Small intestine (tissue), 7 donors: ENCODE measurements at regions not wholly inside any gene's neighbourhood (a gene's known extent, or its start where the extent isn't known, plus 50 kb on each side); places are given as distances from the start of the nearest gene placed in this dataset.
"Not testable (repeated sequence)": the region's sequence is repeated elsewhere in the genome, so short reads cannot be mapped to it uniquely, and the experiment has no call there.

Experiments
- DNase-seq, 2 donors: peaks; one replicate each; pipeline versions ENCODE4 v3.0.0 to v3.0.0-alpha.2; 2013
- FAIRE-seq: peaks from 2 replicates; lab custom pipeline; 2012; peaks lifted over from hg19 to GRCh38; lab: Jason Lieb, UNC
- H3K27ac ChIP-seq, 3 donors: one replicate each; pipeline ENCODE4 v1.5.1; 2013; ENCODE audit warnings: low read length in 2 of 3, mild to moderate bottlenecking in 2 of 3, control low read depth in 1 of 3, inconsistent platforms in 1 of 3, low read depth in 1 of 3, moderate library complexity in 1 of 3
- H3K27me3 ChIP-seq, 3 donors: one replicate each; pipeline ENCODE4 v1.6.1; 2013; ENCODE audit warnings: low read length in 3 of 3, inconsistent platforms in 1 of 3; ENCODE audit not compliant: control insufficient read depth in 3 of 3, insufficient read depth in 3 of 3
- H3K36me3 ChIP-seq, 3 donors: one replicate each; pipeline ENCODE4 v1.6.1; 2013; ENCODE audit warnings: low read length in 3 of 3, inconsistent platforms in 1 of 3, low read depth in 1 of 3, mild to moderate bottlenecking in 1 of 3, moderate library complexity in 1 of 3; ENCODE audit not compliant: control insufficient read depth in 3 of 3, insufficient read depth in 2 of 3
- H3K4me1 ChIP-seq, 3 donors: one replicate each; pipeline ENCODE4 v1.6.1; 2013; ENCODE audit warnings: low read length in 2 of 3, inconsistent platforms in 1 of 3, low read depth in 1 of 3, mild to moderate bottlenecking in 1 of 3, moderate library complexity in 1 of 3; ENCODE audit not compliant: control insufficient read depth in 3 of 3, insufficient read depth in 2 of 3
- H3K4me3 ChIP-seq, 3 donors: one replicate each; pipeline ENCODE4 v1.5.1; 2013; ENCODE audit warnings: low read length in 3 of 3, control low read depth in 1 of 3, inconsistent platforms in 1 of 3, low read depth in 1 of 3, mild to moderate bottlenecking in 1 of 3, moderate library complexity in 1 of 3
- H3K9me3 ChIP-seq, 2 donors: one replicate each; pipeline ENCODE4 v1.6.1; 2013; ENCODE audit warnings: low read depth in 1 of 2, low read length in 1 of 2; ENCODE audit not compliant: control insufficient read depth in 2 of 2, insufficient read depth in 1 of 2
- WGBS, 3 donors: extraction: QIAGEN DNeasy Blood & Tissue Kit; methylation state at CpG; one replicate each; pipeline ENCODE4 v1.1.7; 2013; 5-methylcytosine and 5-hydroxymethylcytosine counted together
- donor health status: healthy with polysubstance abuse.
- donor health status: control.
- donor health status: control.
- donor health status: Bipolar disorder and iron deficiency.
- donor health status: healthy.

DNA sequence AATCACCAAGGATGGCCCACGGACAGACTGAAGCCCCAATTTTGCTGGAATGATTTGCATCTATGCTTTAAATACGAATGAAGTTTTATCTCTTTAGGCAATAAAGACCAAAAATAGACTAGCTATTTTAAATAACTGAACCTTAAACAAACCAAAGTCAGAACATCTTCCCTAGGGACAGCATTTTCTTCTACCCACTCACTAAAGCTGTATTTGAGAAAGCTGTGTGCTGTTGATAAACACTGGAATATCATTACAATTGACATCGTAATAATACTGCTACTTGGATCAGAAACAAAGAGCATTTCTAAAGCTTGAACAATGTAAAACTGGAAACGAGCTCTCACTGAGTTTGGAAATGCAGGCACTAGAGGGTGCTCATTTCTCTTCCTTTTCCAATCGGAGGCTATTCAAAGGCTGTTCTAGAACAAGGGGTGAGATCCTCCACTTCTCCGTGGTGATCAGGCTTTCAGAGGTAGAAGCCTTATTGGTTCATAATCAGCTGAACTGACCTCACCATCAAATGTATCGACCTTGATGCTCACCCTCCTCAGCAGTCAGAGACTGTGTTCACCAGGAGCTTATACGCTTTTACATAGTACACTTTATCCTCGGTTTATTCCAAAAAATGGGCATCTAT is 225.3 kb upstream of the PRSS1 start:
- WGBS, 3 donors: 50 to 58% (median 56%) methylated on average over 9 of the region's 9 CpGs
- Histone ChIP-seq H3K4me3 (no peak overlapping the region), H3K4me1 (peaks cover 0 to 2% (median 0%) of the 10 kb centered on the region in 3 donors), H3K9me3 (no peaks in the 10 kb centered on the region), H3K36me3 (no peaks in the 10 kb centered on the region), H3K27me3 (peaks cover 0 to 9% (median 4%) of the 10 kb centered on the region in 3 donors), H3K27ac (no peak overlapping the region)
- no peak for DNase-seq
- FAIRE-seq: no peak

DNA sequence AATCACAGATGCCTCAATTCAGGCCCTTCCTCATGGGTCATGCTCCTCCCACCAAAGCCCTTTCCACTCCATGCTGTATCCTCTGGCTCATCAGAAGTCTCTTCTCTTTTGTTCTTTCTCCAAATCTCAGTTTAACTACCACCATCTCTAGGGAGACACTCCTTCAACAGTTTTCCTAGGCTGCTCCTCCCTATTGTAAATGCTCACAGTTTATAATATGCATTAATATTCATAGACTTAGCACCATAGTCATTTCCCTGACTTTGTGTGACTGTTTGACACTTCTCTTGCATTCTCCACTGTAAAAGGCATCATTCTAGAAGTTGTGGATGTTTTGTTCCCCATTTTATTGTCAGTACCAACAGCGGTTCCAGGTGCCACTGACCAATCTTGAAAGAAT is 226.5 kb upstream of the PRSS1 start:
- H3K27me3 ChIP-seq: peaks cover 0 to 4% (median 0%) of the 10 kb centered on the region in 3 donors
- H3K4me3 ChIP-seq: no peak overlapping the region
- DNase-seq (no peak), FAIRE-seq (no peak)
- peaks cover 0 to 2% (median 0%) of the 10 kb centered on the region in 3 donors for H3K4me1 ChIP-seq
- no peaks in the 10 kb centered on the region for H3K36me3 ChIP-seq
- WGBS, 3 donors: 84 to 94% (median 93%) methylated on average over 1 of the region's 1 CpG
- H3K9me3 ChIP-seq: no peaks in the 10 kb centered on the region
- no peak overlapping the region for H3K27ac ChIP-seq

DNA sequence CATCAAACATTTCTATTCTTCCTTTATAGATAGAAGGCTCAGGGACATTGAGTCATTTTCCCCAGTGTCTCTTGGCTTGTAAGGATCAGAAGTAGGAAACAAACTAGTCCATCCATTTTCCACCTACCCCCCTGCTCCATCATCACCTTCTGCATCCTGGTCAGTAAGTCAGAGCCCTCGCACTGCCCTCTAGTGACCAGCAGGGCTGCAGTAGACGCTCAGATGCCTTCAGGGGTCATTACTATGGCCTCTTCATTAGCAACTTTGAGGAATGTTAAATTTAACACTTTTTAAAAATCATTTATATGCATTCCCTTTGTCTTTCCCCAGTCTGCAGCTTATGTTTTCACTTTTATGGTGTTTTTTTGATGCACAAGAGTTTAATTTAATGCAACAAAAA is 228.4 kb upstream of the PRSS1 start:
- H3K9me3 ChIP-seq, H3K36me3 ChIP-seq, H3K4me3 ChIP-seq, H3K4me1 ChIP-seq, DNase-seq, FAIRE-seq, H3K27me3 ChIP-seq: not testable (repeated sequence)
- peak overlapping the region in 2 of 3 donors; percentile 16 to 79 for H3K27ac ChIP-seq
- 37 to 52% (median 41%) methylated on average over 2 of the region's 2 CpGs for WGBS, 3 donors

DNA sequence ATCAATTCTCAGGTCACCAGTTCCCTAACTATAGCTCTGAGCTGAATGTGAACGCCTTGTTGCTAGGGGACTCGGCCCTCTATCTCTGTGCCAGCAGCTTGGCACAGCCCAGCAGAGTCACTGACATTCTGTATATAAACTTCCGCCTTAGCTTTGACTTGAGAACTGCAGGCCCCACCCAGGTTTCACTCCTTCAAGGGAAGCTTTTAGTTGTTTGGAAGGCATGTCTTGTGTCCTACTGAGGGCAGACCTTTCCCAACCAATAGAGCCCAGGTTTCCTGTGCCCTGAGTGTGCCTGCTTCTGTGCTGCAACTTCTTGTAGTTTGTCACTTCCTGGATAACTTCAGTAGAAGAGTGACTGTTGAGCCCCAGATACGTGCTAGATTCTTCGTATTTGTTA is 228.8 kb upstream of the PRSS1 start:
- not testable (repeated sequence) for H3K4me1 ChIP-seq, H3K36me3 ChIP-seq, H3K27me3 ChIP-seq, H3K4me3 ChIP-seq, H3K9me3 ChIP-seq, FAIRE-seq
- peak overlapping the region in 2 of 3 donors; percentile 16 to 79 for H3K27ac ChIP-seq
- DNase-seq: peak in 1 of 2 donors; percentile 80
- 30 to 58% (median 47%) methylated on average over 5 of the region's 5 CpGs for WGBS, 3 donors

DNA sequence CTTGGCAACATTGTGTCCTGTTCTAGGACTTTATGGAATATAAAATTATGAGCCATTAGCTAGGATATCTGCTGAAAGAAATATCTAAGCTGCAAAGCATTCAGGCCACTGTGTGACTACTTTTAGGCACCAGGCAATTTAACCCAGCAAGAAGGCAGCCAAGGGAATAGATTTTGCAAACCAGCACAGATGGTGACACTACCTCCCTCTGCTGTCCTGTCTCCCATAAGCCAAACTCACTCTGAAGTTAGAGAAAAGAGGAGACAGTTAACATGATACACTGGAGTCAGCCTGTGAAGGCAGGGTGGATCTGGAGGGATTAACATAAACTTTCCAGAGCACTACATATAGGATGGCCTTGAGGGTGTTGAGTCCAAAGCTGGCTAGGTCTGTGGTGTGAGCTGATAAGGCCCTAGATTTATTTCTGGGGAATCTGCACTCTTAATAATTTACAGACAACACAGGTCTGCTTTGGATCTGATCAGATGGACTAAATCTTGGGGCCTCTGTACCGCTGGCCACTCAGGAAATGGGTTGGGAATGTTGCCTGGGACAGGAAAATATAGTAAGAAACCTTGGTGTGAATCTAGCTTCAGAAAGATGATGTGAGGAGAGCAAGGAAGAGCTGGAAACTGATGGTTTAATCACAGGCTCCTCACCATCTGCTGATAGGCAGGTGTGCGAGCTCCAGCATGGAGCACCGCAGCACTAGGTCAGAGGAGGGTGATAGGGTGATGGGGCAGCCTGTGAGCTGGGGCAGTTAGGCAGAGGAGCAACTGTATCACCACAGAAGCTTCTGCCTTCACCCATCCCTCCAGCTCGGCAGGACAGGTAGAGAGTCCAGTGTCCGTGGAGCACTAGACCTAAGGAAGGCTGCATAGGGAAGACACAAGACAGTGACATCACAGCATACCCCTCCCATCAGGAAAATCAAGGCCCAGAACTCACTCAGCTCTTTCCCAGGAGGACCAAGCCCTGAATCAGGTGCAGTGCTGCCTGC is 229.9 kb upstream of the PRSS1 start:
- peak overlapping the region in 1 of 3 donors; percentile 79 for H3K27ac ChIP-seq
- FAIRE-seq (no peak), DNase-seq (no peak)
- no peaks in the 10 kb centered on the region for H3K36me3 ChIP-seq
- H3K27me3 ChIP-seq: no peaks in the 10 kb centered on the region
- WGBS, 3 donors: 59 to 78% (median 78%) methylated on average over 5 of the region's 5 CpGs
- H3K4me1 ChIP-seq: peaks cover 0 to 2% (median 0%) of the 10 kb centered on the region in 3 donors
- H3K9me3 ChIP-seq: no peaks in the 10 kb centered on the region
- no peak overlapping the region for H3K4me3 ChIP-seq

DNA sequence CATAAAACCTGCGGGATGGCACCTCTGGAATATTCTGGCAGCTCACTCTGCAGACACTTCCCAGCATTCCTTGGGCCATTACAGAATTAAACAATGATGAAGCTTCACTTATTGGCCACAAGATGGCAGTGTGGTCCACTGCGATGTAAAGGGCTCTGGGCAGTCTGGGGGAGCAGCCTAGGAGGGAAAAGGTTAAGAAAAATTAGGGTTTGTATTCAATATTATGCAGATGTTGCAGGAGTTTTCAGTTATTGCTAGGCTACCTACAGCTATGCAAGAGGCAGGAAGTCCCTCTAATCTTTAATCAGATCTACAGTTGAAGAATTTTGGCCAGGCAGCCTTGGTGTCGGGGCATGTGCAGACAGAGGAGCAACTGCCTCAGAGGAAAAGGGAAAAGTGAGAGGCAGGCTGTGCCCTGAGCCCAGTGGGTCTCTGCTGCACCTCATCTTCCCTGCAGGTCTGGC is 233.2 kb upstream of the PRSS1 start:
- Histone ChIP-seq H3K4me1 (no peaks in the 10 kb centered on the region), H3K27ac (no peak overlapping the region), H3K9me3 (no peaks in the 10 kb centered on the region), H3K4me3 (no peak overlapping the region), H3K36me3 (no peaks in the 10 kb centered on the region), H3K27me3 (no peaks in the 10 kb centered on the region)
- WGBS, 3 donors: 19 to 27% (median 26%) methylated on average over 3 of the region's 3 CpGs
- peak; percentile 78 to 83 for DNase-seq
- no peak for FAIRE-seq

DNA sequence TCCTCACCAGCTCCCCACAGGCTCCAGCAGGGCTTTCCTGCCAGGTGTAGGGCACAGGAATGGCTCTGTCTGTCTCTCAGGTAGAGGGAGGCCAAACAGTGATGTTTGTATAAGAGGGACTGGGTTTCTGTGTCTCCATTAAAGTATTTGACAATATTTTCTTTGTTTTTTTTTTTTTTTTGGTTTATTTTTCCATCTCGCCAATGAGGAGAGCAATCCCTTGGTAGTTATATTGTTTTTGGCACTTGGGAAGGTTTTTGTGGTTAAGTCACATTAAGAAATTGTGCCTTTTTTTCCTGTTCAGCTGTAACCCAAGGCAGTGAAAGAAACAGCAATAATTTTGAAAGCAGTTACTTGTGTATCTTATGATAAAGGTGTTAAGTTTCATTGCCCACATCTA is 234.6 kb upstream of the PRSS1 start:
- H3K27me3 ChIP-seq, H3K4me3 ChIP-seq, DNase-seq, H3K36me3 ChIP-seq, H3K4me1 ChIP-seq, FAIRE-seq, H3K27ac ChIP-seq, H3K9me3 ChIP-seq: not testable (repeated sequence)
- WGBS, 3 donors: 60 to 88% (median 75%) methylated on average over 1 of the region's 1 CpG

DNA sequence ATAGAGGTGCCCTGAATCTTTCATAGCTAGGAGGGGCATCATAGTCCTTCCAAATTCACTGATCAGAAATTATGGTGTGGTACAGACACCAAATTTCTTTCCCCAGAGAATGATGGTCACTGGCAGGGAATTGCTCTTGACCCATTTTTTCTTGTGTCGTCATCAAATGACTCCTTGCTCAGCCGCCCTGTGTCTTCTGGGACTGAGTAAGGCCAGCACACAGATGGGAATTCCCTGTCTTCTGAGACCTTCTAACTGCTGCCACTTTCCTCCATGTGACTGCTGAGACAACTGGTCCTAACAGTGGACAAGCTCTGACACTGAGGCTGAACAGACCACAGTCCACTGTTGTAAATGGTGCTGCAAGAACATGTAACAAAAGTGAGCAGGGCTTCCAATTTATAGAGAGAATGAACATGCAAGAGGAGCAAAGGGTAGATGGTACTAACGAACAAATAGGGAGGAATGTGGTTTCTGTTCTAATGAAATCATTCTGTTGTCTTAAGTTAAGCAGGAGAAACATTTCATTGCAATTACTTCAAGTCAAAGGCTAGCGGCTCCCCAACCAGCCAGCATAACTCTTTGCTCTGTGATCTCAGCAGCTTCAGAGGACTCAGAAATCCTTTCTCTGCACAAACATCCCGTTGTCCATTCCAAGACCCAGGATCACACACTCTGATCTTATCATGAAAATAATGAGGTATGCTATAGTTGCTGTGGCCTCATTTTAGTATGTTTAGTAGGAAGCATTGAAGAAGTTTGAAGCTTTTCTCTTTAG is 235.9 kb upstream of the PRSS1 start:
- no peak overlapping the region for H3K27ac ChIP-seq
- peaks cover 0 to 5% (median 0%) of the 10 kb centered on the region in 3 donors for H3K4me1 ChIP-seq
- WGBS, 3 donors: 62 to 75% (median 70%) methylated on average over 5 of the region's 5 CpGs
- no peaks in the 10 kb centered on the region for H3K36me3 ChIP-seq
- FAIRE-seq: no peak
- DNase-seq: no peak
- no peaks in the 10 kb centered on the region for H3K9me3 ChIP-seq
- H3K4me3 ChIP-seq: no peak overlapping the region
- H3K27me3 ChIP-seq: no peaks in the 10 kb centered on the region
